ENCODE measurements at regions not wholly inside any gene's neighbourhood (a gene's known extent, or its start where the extent isn't known, plus 50 kb on each side); places are given as distances from the start of the nearest gene placed in this dataset.
"Not testable (repeated sequence)": the region's sequence is repeated elsewhere in the genome, so short reads cannot be mapped to it uniquely, and the experiment has no call there.

GRCh38 chr6:113011801-113012200, 664.7 kb downstream of the RFPL4B start:
- Histone ChIP-seq H3K27me3 (ENCODE audit: insufficient read depth, low read depth, severe bottlenecking) (no peaks in the 10 kb centered on the region), H3K9me3 (ENCODE audit: severe bottlenecking) (no peaks in the 10 kb centered on the region)

GRCh38 chr6:113015249-113015648, 668.1 kb downstream of the RFPL4B start:
- no peak for TF ChIP-seq CTCF (IDR thresholded peaks at IDR 0.05; ENCODE audit: low read depth, low read length)
- no peak for DNase-seq
- no peaks in the 10 kb centered on the region for H3K27me3 ChIP-seq (ENCODE audit: insufficient read depth, low read depth, severe bottlenecking)
- H3K4me3 ChIP-seq (ENCODE audit: low read depth, low read length): no peak overlapping the region
- no peaks in the 10 kb centered on the region for H3K36me3 ChIP-seq
- H3K9me3 ChIP-seq (ENCODE audit: severe bottlenecking): no peaks in the 10 kb centered on the region
- H3K27ac ChIP-seq: no peak overlapping the region

More at GRCh38 chr6:113011801-113012200, 664.7 kb downstream of the RFPL4B start:
- TF ChIP-seq CTCF (IDR thresholded peaks at IDR 0.05; ENCODE audit: low read depth, low read length): no peak
- Histone ChIP-seq H3K4me3 (ENCODE audit: low read depth, low read length) (no peak overlapping the region), H3K27ac (no peak overlapping the region), H3K36me3 (no peaks in the 10 kb centered on the region)
- DNase-seq: no peak

GRCh38 chr6:113017353-113017752, 670.2 kb downstream of the RFPL4B start:
- Histone ChIP-seq H3K27ac (no peak overlapping the region), H3K4me3 (ENCODE audit: low read depth, low read length) (no peak overlapping the region), H3K27me3 (ENCODE audit: insufficient read depth, low read depth, severe bottlenecking) (no peaks in the 10 kb centered on the region), H3K36me3 (no peaks in the 10 kb centered on the region), H3K9me3 (ENCODE audit: severe bottlenecking) (no peaks in the 10 kb centered on the region)
- TF ChIP-seq CTCF (IDR thresholded peaks at IDR 0.05; ENCODE audit: low read depth, low read length): no peak
- DNase-seq: no peak

GRCh38 chr6:113018351-113019151, 671.4 kb downstream of the RFPL4B start:
- Histone ChIP-seq H3K27ac (no peak overlapping the region), H3K9me3 (ENCODE audit: severe bottlenecking) (no peaks in the 10 kb centered on the region), H3K36me3 (no peaks in the 10 kb centered on the region), H3K4me3 (ENCODE audit: low read depth, low read length) (no peak overlapping the region), H3K27me3 (ENCODE audit: insufficient read depth, low read depth, severe bottlenecking) (no peaks in the 10 kb centered on the region)
- no peak for TF ChIP-seq CTCF (IDR thresholded peaks at IDR 0.05; ENCODE audit: low read depth, low read length)
- no peak for DNase-seq

- Histone ChIP-seq H3K36me3 (no peaks in the 10 kb centered on the region), H3K27me3 (ENCODE audit: insufficient read depth, low read depth, severe bottlenecking) (no peaks in the 10 kb centered on the region), H3K27ac (no peak overlapping the region), H3K4me3 (ENCODE audit: low read depth, low read length) (no peak overlapping the region), H3K9me3 (ENCODE audit: severe bottlenecking) (no peaks in the 10 kb centered on the region)
- no peak for TF ChIP-seq CTCF (IDR thresholded peaks at IDR 0.05; ENCODE audit: low read depth, low read length)
- DNase-seq: no peak
Observed at GRCh38 chr6:113019176-113019575, 672.0 kb downstream of the RFPL4B start.

GRCh38 chr6:113027780-113028179, 680.6 kb downstream of the RFPL4B start:
- Histone ChIP-seq H3K27ac (no peak overlapping the region), H3K27me3 (ENCODE audit: insufficient read depth, low read depth, severe bottlenecking) (no peaks in the 10 kb centered on the region), H3K4me3 (ENCODE audit: low read depth, low read length) (no peak overlapping the region), H3K9me3 (ENCODE audit: severe bottlenecking) (no peaks in the 10 kb centered on the region), H3K36me3 (no peaks in the 10 kb centered on the region)
- no peak for DNase-seq
- no peak for TF ChIP-seq CTCF (IDR thresholded peaks at IDR 0.05; ENCODE audit: low read depth, low read length)

GRCh38 chr6:113029161-113029560, 682.0 kb downstream of the RFPL4B start:
- not testable (repeated sequence) for H3K36me3 ChIP-seq; H3K27me3 ChIP-seq (ENCODE audit: insufficient read depth, low read depth, severe bottlenecking); H3K4me3 ChIP-seq (ENCODE audit: low read depth, low read length); DNase-seq; H3K27ac ChIP-seq; H3K9me3 ChIP-seq (ENCODE audit: severe bottlenecking)

Measured in WERI-Rb-1 (cell line).